Esophagus squamous epithelium (tissue), 4 donors: ENCODE measurements at regions not wholly inside any gene's neighbourhood (a gene's known extent, or its start where the extent isn't known, plus 50 kb on each side); places are given as distances from the start of the nearest gene placed in this dataset.

Source experiments
- CTCF ChIP-seq, 6 experiments: fragments of 450-650 bp in 4 of 6; fragments of 200-600 bp in 2 of 6; sonication (generic) in 2 of 6; IDR thresholded peaks; one replicate each; pipeline ENCODE4 v1.5.1; 2016 to 2019; ENCODE audit warnings: antibody characterized with exemption in 6 of 6, mild to moderate bottlenecking in 4 of 6, moderate library complexity in 4 of 6
- POLR2A ChIP-seq, 4 donors: fragments of 450-650 bp; IDR thresholded peaks; one replicate each; pipeline ENCODE4 v1.6.1; 2017; ENCODE audit warnings: antibody characterized with exemption in 4 of 4, mild to moderate bottlenecking in 4 of 4, moderate library complexity in 3 of 4

GRCh38 chr5:74376187-74376586 is 264.3 kb downstream of the ENC1 start:
- TF ChIP-seq CTCF (IDR thresholded peaks at IDR 0.05) (no peak), POLR2A (IDR thresholded peaks at IDR 0.05) (no peak)
